ENCODE measurements at regions not wholly inside any gene's neighbourhood (a gene's known extent, or its start where the extent isn't known, plus 50 kb on each side); places are given as distances from the start of the nearest gene placed in this dataset.

DNA sequence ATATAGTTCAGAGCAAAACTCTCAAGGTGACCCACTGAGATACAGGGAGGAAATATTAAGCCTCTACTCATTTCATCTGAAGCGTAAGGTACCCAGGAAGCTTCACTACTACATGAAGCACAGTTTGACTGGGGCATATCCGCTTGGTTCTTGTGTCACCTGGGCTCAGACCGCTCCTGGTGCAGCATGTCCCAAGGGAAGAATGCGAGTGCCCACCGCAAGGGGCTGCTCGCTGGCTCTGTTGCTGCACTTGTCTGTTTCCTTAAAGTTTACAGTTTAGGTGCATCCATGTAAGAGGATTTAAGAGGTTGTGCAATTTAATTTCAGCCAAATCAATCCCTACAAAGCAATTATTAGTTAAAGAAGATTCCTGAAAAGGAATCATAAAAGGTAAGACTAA lies 507.8 kb downstream of the FBXO15 start (continued):
- TF ChIP-seq, protein P1, sequence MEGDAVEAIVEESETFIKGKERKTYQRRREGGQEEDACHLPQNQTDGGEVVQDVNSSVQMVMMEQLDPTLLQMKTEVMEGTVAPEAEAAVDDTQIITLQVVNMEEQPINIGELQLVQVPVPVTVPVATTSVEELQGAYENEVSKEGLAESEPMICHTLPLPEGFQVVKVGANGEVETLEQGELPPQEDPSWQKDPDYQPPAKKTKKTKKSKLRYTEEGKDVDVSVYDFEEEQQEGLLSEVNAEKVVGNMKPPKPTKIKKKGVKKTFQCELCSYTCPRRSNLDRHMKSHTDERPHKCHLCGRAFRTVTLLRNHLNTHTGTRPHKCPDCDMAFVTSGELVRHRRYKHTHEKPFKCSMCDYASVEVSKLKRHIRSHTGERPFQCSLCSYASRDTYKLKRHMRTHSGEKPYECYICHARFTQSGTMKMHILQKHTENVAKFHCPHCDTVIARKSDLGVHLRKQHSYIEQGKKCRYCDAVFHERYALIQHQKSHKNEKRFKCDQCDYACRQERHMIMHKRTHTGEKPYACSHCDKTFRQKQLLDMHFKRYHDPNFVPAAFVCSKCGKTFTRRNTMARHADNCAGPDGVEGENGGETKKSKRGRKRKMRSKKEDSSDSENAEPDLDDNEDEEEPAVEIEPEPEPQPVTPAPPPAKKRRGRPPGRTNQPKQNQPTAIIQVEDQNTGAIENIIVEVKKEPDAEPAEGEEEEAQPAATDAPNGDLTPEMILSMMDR (IDR thresholded peaks at IDR 0.05; ENCODE audit: low read depth, low read length, missing input control): no peak
- TF ChIP-seq GABPA (IDR thresholded peaks at IDR 0.05 in 1 of 2, conservative IDR thresholded peaks at IDR 0.05 in 1 of 2) (no peak), SP1 (IDR thresholded peaks at IDR 0.05) (no peak), TAF1 (conservative IDR thresholded peaks at IDR 0.05) (no peak), NR2F2 (IDR thresholded peaks at IDR 0.05) (no peak)

- Histone ChIP-seq H3K27me3 (ENCODE audit: control insufficient read depth in 4 of 4, insufficient read depth in 4 of 4, low read length in 3 of 4) (no peaks in the 10 kb centered on the region), H3K27ac (ENCODE audit: low read depth in 1 of 2, low read length in 2 of 2) (no peak overlapping the region), H3K4me1 (ENCODE audit: control insufficient read depth in 4 of 4, insufficient read depth in 4 of 4, low read length in 3 of 4) (no peaks in the 10 kb centered on the region), H3K4me3 (ENCODE audit: low read depth in 1 of 3, low read length in 3 of 3) (no peak overlapping the region), H3K9ac (ENCODE audit: low read depth in 1 of 2, low read length in 2 of 2) (no peak overlapping the region), H3K36me3 (ENCODE audit: control insufficient read depth in 4 of 4, insufficient read depth in 3 of 4, low read depth in 1 of 4, low read length in 3 of 4) (no peaks in the 10 kb centered on the region), H3K9me3 (ENCODE audit: control insufficient read depth in 4 of 4, low read length in 3 of 4) (peaks cover 0 to 3% (median 0%) of the 10 kb centered on the region in 4 donors)
- no peak for DNase-seq (ENCODE audit: low spot score)
- TF ChIP-seq YY1 (IDR thresholded peaks at IDR 0.05): no peak
- no peak for TF ChIP-seq NR2F2 (IDR thresholded peaks at IDR 0.05)
- TF ChIP-seq MAX (IDR thresholded peaks at IDR 0.05): no peak
- TF ChIP-seq FOXA1 (IDR thresholded peaks at IDR 0.05): no peak
- no peak for TF ChIP-seq JUND (IDR thresholded peaks at IDR 0.05)
- TF ChIP-seq REST (IDR thresholded peaks at IDR 0.05): no peak
These were observed 508.9 kb downstream of the FBXO15 start for GRCh38 chr18:73638709-73639108.

DNA sequence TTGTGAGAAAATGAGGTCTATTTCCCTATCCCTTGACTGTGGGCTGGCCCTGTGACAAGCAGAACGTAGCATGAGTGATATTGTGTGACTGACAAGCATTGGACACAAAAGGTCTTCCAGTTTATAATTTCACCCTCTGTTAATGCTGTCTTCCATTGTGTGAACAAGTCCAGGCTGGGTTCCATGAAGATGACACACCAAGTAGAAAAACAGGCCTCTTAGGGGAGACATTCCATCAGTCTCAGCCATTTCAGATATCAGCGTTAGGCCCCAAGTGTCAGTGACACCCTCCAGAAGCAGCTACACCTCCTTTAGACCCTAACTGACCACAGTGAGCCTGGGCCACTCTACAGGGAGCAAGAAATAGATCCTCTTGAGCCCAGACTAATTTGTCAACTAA lies 511.3 kb downstream of the FBXO15 start:
- no peak for DNase-seq (ENCODE audit: low spot score)
- H3K27me3 ChIP-seq (ENCODE audit: control insufficient read depth in 4 of 4, insufficient read depth in 4 of 4, low read length in 3 of 4): no peaks in the 10 kb centered on the region
- 59% methylated on average over 2 of the region's 2 CpGs for WGBS
- H3K9ac ChIP-seq (ENCODE audit: low read depth in 1 of 2, low read length in 2 of 2): no peak overlapping the region
- H3K4me1 ChIP-seq (ENCODE audit: control insufficient read depth in 4 of 4, insufficient read depth in 4 of 4, low read length in 3 of 4): no peaks in the 10 kb centered on the region
- no peak for TF ChIP-seq MAX (IDR thresholded peaks at IDR 0.05)
- no peak for TF ChIP-seq GABPA (IDR thresholded peaks at IDR 0.05 in 1 of 2, conservative IDR thresholded peaks at IDR 0.05 in 1 of 2)
- no peak for TF ChIP-seq RXRA (IDR thresholded peaks at IDR 0.05)
- no peak for TF ChIP-seq HNF4G (IDR thresholded peaks at IDR 0.05)
- no peak for TF ChIP-seq TAF1 (conservative IDR thresholded peaks at IDR 0.05)
- TF ChIP-seq FOXA2 (IDR thresholded peaks at IDR 0.05): no peak
- no peak for TF ChIP-seq ATF3 (IDR thresholded peaks at IDR 0.05)
- TF ChIP-seq FOXA1 (IDR thresholded peaks at IDR 0.05): no peak
- no peak for TF ChIP-seq NR2F2 (IDR thresholded peaks at IDR 0.05)
- no peak for TF ChIP-seq HNF4A (conservative IDR thresholded peaks at IDR 0.05)
- TF ChIP-seq JUND (IDR thresholded peaks at IDR 0.05): no peak
- TF ChIP-seq SP1 (IDR thresholded peaks at IDR 0.05): no peak
- no peak for TF ChIP-seq YY1 (IDR thresholded peaks at IDR 0.05)
- TF ChIP-seq, protein P1 (IDR thresholded peaks at IDR 0.05; ENCODE audit: low read depth, low read length, missing input control): no peak
- TF ChIP-seq EGR1 (IDR thresholded peaks at IDR 0.05; ENCODE audit: low read depth in 2 of 2): no peak
- H3K9me3 ChIP-seq (ENCODE audit: control insufficient read depth in 4 of 4, low read length in 3 of 4): peaks cover 0 to 3% (median 0%) of the 10 kb centered on the region in 4 donors
- no peaks in the 10 kb centered on the region for H3K36me3 ChIP-seq (ENCODE audit: control insufficient read depth in 4 of 4, insufficient read depth in 3 of 4, low read depth in 1 of 4, low read length in 3 of 4)
- no peak overlapping the region for H3K27ac ChIP-seq (ENCODE audit: low read depth in 1 of 2, low read length in 2 of 2)
- H3K4me3 ChIP-seq (ENCODE audit: low read depth in 1 of 3, low read length in 3 of 3): no peak overlapping the region

Data from liver (tissue), 8 donors.